GM21737 (cell line): ENCODE measurements at regions not wholly inside any gene's neighbourhood (a gene's known extent, or its start where the extent isn't known, plus 50 kb on each side); places are given as distances from the start of the nearest gene placed in this dataset.
"Not testable (repeated sequence)": the region's sequence is repeated elsewhere in the genome, so short reads cannot be mapped to it uniquely, and the experiment has no call there.

ENCODE experiments used
- ATAC-seq: cut with Tn5 transposase; IDR thresholded peaks from one replicate; pipeline ENCODE4 v1.9.1; 2021; ENCODE audit warnings: mild to moderate bottlenecking, moderate library complexity; ENCODE audit not compliant: unreplicated experiment

GRCh38 chr7:127530148-127530547 is 55.2 kb downstream of the GCC1 start:
- no peak for ATAC-seq

DNA sequence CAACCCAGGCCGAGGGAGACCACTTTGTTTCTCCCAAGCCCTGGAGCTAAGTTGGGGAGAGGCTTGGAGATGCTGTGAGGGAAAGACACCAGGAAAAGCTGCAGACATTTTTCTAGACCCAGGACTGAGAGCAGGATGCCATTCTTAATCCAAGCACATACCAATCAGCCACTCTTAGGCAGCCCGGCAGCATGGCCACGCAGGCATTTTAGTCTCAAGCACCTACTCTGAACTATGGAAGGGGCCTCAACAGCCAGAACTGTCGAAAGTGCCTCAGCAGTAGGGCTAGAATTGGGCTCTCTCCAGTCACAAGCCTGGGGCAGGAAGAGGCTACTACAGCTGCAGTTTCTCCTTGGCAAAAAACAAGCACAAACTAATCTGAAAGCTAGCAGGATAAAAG is 57.8 kb downstream of the GCC1 start:
- no peak for ATAC-seq

- no peak for ATAC-seq
These were observed 59.4 kb downstream of the GCC1 start for GRCh38 chr7:127525866-127526480.

DNA sequence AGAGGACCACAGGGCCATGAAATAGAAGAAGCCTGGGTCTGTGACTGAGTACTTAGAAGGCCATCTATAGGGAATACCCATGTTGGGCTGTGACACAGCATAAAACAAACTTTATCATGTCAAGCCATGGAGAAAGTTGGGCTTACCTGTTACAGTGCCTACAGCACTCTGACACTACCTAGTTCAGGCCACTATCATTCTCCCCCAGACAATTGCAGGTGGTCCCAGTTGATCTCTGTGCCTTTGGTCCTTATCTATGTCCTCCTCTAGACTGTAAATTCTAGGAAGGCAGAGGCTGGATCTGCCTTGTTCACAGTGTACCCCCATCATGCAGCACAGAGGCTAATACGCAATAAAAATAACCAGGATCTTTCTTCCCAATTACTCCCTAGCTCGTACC is 69.1 kb downstream of the GCC1 start:
- ATAC-seq: no peak

DNA sequence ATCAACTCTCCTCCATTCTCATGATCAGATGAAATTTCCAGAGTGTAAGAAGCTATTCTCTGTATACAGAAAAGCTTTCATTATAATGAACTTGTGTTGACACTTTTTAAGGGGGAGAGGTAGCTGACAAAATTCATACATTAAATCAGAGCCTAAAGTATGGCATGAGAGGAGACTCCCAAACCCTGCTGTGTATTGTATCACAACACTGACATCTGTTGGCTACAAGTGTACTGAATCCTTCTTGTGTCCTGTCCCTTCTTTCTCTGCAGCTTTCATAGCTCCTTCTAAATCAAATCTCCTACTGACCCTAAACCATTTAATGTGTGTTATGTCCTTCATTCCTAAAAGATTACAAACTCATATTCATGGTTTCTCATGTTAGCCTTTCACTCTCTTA is 70.9 kb downstream of the GCC1 start:
- ATAC-seq: no peak

DNA sequence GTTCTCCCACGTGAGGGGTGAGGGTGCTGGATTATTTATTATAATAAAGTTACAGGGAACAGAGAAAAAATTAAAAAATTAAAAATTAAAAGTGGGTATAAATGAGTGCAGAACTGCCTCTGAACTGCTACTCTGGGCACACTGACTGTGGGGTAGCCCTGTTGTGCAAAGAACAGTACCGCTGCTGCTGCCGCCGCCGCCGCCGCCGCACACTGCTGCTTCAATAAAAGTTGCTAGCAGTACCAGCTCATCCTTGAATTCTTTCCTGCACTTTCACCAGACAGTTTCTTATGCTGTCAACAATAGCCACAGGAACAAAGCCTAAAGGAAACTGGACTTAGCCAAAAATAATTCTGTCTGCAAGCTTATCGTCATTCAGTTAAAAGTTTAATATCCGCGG is 72.1 kb downstream of the GCC1 start:
- ATAC-seq: no peak

- ATAC-seq: no peak
These were observed 72.7 kb downstream of the GCC1 start for GRCh38 chr7:127512663-127513062.

- ATAC-seq: no peak
These were observed 80.7 kb downstream of the GCC1 start for GRCh38 chr7:127504715-127505114.

GRCh38 chr7:127501817-127502216 is 83.6 kb downstream of the GCC1 start:
- ATAC-seq: no peak

DNA sequence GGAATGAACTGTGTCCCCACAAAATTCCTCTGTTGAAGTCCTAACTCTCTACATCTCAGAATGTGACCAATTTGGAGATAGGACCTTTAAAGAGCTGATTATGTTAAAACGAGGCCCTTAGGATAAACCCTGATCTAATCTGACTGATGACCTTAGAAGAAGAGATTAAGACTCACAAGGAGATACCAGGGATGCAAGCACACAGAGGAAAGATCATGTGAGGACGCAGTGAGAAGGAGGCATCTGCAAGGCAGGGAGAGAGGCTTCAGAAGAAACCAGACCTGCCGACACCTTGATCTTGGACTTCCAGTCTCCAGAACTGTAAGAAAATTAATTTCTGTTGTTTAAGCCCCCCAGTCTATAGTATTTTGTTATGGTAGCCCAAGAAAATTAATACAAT is 94.9 kb upstream of the ZNF800 start:
- no peak for ATAC-seq

DNA sequence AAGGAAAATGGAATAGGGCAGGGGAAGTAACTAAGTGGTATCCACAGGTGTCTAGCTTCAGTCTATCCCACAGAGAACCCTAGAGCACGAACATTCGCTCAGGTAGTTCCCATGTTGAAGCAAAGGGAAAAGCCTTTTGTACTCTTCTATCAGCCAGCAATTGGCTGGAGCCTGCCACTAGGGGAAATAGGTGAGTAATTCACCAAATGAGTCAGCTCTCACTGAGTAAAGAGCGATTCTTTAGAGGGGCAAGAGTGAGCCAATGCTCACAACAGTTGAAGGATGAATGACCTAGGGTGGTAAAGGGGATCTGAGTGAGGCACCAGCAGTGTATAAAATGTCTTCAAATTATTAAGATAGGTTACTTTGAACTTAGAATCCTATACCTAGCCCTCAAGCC is 94.1 kb upstream of the ZNF800 start:
- ATAC-seq: no peak

DNA sequence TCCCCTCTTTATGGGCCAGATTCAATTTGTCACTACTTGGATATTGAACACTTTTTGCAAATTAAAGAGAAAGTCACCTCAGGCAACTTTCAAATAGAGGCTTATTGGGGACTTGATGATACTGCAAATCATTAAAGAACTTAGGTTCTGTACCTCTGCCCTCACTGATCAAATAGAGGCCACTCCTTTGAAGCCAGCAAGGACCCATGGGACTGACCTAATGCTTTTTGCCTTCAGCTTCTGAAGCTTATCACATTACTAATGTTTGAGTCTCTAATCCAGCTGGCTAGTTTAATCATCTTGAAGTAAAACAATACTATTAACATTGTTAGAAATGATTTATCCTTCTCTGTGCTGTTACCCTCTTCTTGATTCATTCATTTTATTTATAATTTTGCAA is 93.0 kb upstream of the ZNF800 start:
- no peak for ATAC-seq

DNA sequence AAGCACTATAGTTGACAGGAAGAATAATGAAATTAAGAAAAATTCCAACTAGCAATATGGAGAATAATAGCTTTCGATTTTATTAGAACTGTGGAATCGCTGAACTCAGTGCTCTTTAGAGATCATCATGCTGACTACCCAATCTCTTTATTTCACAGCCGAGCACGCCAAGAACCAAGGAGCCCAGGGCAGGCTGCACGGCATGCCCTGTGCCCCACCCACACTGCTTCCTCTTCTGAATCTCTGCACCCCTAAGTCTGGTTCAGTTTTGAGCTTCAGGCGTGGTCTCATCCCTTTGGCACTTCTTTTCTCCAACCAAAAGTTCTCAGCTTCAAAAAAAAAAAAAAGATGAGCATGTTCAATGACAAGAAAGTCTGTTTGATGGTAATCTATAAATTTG is 92.4 kb upstream of the ZNF800 start:
- no peak for ATAC-seq

DNA sequence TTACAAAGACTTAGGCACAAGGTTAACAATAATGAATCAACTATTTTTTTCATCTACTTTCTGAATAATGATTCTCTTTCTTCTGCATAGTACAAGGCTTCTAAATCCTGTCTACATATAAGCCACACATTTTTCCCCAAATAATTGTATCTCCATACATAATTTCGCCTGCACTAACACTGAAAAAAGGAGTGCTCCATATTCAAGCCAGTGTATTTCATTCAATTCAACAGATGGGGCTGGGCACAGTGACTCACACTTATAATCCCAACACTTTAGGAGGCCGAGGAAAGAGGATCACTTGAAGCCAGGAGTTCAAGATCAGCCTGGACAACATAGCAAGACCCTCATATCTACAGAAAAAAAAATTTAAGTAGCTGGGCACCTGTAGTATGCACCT is 86.0 kb upstream of the ZNF800 start:
- ATAC-seq: no peak

- no peak for ATAC-seq
These were observed 85.5 kb upstream of the ZNF800 start for GRCh38 chr7:127478024-127478355.

DNA sequence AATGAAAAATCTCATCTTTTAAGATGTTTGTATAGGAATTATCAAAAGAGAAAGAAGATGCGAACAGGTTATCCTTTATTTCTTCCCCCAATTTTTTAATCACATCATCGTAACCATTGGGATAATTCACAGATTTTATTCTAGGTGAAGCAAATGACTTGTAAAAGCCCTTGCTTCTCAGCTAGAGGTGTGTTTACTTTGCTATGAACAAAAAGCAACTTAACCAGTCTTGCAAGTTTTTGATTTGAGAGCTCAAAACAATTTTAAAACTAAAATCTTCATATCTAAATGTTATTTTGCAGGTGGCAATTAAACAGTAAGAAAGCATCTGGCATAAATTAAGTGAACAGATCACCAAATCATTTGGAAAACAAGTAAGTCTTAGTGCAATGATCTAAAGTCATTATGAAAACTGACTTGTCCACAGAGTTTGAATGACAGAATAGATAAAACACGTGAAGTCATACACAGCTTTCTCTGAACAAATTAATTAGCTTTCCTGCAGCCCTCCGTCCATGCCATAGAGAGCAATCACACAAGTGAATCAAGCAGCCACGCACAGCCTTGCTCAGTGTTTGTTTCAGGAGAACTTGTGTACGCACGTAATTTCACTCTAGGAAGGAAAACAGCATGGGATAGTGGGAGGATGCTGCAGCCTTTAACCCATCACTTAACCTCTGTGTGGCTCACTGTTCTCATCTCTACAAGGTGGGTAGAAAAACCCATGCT is 85.0 kb upstream of the ZNF800 start:
- no peak for ATAC-seq

- no peak for ATAC-seq
These were observed 84.1 kb upstream of the ZNF800 start for GRCh38 chr7:127476618-127477017.

DNA sequence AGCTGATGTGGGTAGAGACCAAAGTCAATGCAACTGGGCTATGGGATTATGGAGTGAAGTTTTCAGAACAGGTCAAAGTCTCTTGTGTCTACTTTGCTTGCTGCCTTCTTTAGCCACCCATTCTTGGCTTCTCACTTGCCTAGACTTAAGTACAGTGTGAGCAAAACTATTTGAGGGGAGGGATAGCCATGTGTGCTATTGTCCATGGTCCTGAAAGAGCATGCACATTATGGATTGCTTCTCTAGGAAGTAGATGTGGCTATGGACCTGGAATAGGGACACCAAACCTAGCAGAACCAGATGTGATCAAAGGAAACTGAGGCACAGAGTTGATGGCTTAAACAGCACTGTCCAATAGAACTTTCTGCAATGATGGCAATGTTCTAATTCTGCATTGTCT is 81.9 kb upstream of the ZNF800 start:
- no peak for ATAC-seq

DNA sequence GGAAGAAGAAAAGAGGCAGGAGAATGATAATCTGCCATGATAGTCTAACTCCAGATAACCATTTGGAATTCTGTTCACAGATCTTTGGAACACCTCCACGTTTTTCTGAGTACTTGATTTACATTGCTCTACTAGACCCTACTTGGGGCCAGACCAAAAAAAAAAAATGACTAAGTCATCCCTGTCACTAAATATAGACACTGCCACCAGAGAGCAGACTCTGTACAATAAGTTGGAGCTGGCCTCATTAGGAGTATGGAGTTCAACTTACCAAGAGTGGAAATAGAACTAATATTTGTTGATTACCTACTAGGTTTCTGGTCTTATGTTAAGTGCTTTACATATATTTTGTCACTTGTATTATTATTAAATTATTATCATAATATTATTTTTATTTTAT is 80.9 kb upstream of the ZNF800 start:
- ATAC-seq: no peak

GRCh38 chr7:127460077-127460476 is 67.6 kb upstream of the ZNF800 start:
- no peak for ATAC-seq

- not testable (repeated sequence) for ATAC-seq
These were observed 58.8 kb upstream of the ZNF800 start for GRCh38 chr7:127451258-127451657.

- no peak for ATAC-seq
These were observed 56.1 kb upstream of the ZNF800 start for GRCh38 chr7:127448566-127448965.

- ATAC-seq: peak; percentile 100
These were observed 54.9 kb upstream of the ZNF800 start for GRCh38 chr7:127447326-127447945.
